Dermis microvascular lymphatic vessel endothelial cell (primary cell): ENCODE measurements at regions not wholly inside any gene's neighbourhood (a gene's known extent, or its start where the extent isn't known, plus 50 kb on each side); places are given as distances from the start of the nearest gene placed in this dataset.
"Not testable (repeated sequence)": the region's sequence is repeated elsewhere in the genome, so short reads cannot be mapped to it uniquely, and the experiment has no call there.

ENCODE experiments used
- DNase-seq, 2 donors: peaks; one replicate each; pipeline versions ENCODE4 v3.0.0 to v3.0.0-alpha.2; 2010; ENCODE audit warnings: low read depth in 2 of 2

GRCh38 chr5:91315701-91316100, 67.4 kb downstream of the ARRDC3 start:
- no peak for DNase-seq

- DNase-seq: peak; percentile 47 to 96
Measured at GRCh38 chr5:91313757-91314673, 69.1 kb downstream of the ARRDC3 start.

GRCh38 chr5:91312698-91313097, 70.4 kb downstream of the ARRDC3 start:
- DNase-seq: no peak

- DNase-seq: peak; percentile 86 to 97
Measured at GRCh38 chr5:91311697-91312501, 71.2 kb downstream of the ARRDC3 start.

GRCh38 chr5:91311168-91311696, 71.9 kb downstream of the ARRDC3 start:
- no peak for DNase-seq

GRCh38 chr5:91308157-91308556, 75.0 kb downstream of the ARRDC3 start:
- DNase-seq: not testable (repeated sequence)

GRCh38 chr5:91307048-91307447, 76.1 kb downstream of the ARRDC3 start:
- DNase-seq: no peak

GRCh38 chr5:91306497-91306896, 76.6 kb downstream of the ARRDC3 start:
- no peak for DNase-seq

- no peak for DNase-seq
Measured at GRCh38 chr5:91305640-91306039, 77.5 kb downstream of the ARRDC3 start.

- not testable (repeated sequence) for DNase-seq
Measured at GRCh38 chr5:91304015-91304414, 79.1 kb downstream of the ARRDC3 start.

GRCh38 chr5:91302958-91303357, 80.2 kb downstream of the ARRDC3 start:
- DNase-seq: no peak

GRCh38 chr5:91302305-91302704, 80.8 kb downstream of the ARRDC3 start:
- no peak for DNase-seq

- DNase-seq: no peak
Measured at GRCh38 chr5:91301106-91301846, 81.8 kb downstream of the ARRDC3 start.

GRCh38 chr5:91297994-91298393, 85.1 kb downstream of the ARRDC3 start:
- DNase-seq: no peak

- DNase-seq: no peak
Measured at GRCh38 chr5:91296674-91297143, 86.4 kb downstream of the ARRDC3 start.

- not testable (repeated sequence) for DNase-seq
Measured at GRCh38 chr5:91296102-91296501, 87.0 kb downstream of the ARRDC3 start.

GRCh38 chr5:91293131-91293530, 90.0 kb downstream of the ARRDC3 start:
- DNase-seq: no peak

- DNase-seq: no peak
Measured at GRCh38 chr5:91291628-91292569, 91.2 kb downstream of the ARRDC3 start.

- DNase-seq: peak in 1 of 2 donors; percentile 55
Measured at GRCh38 chr5:91288118-91288916, 94.8 kb downstream of the ARRDC3 start.
